HG03354 (cell line): ENCODE measurements at regions not wholly inside any gene's neighbourhood (a gene's known extent, or its start where the extent isn't known, plus 50 kb on each side); places are given as distances from the start of the nearest gene placed in this dataset.

Source experiments
- ATAC-seq: cut with Tn5 transposase; IDR thresholded peaks from one replicate; pipeline ENCODE4 v1.9.1; 2021; ENCODE audit warnings: mild to moderate bottlenecking; ENCODE audit not compliant: unreplicated experiment, poor library complexity, severe bottlenecking

GRCh38 chr3:67920311-67920710, 265.9 kb upstream of the SUCLG2 start:
- no peak for ATAC-seq

DNA sequence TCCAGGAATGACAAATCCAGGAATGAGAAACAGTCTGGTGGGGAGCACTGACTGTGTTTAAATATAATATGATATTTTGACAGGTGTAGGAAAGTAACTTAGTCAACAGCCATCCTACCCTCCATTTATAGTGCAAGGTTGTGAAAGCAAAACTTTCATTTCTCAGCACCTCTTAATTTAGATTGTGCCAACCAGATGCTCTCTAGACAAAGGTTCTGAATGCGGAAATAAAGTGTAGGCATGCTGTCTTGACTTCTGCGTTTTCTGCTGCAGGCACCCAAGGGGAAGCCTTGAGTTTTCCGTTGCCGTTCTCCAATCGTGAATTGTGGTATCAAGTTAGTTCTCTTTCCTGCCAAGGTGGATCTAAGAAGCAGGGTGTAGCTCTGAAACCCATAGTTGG, 261.9 kb upstream of the SUCLG2 start:
- no peak for ATAC-seq

GRCh38 chr3:67907735-67908134, 253.3 kb upstream of the SUCLG2 start:
- no peak for ATAC-seq

- no peak for ATAC-seq
Measured at GRCh38 chr3:67906261-67906660, 251.8 kb upstream of the SUCLG2 start.

- no peak for ATAC-seq
Measured at GRCh38 chr3:67901681-67902080, 247.3 kb upstream of the SUCLG2 start.

- no peak for ATAC-seq
Measured at GRCh38 chr3:67898916-67899315, 244.5 kb upstream of the SUCLG2 start.

- no peak for ATAC-seq
Measured at GRCh38 chr3:67897351-67898336, 243.2 kb upstream of the SUCLG2 start.

- ATAC-seq, result no peak
Measured at GRCh38 chr3:67896130-67896529, 241.7 kb upstream of the SUCLG2 start.

DNA sequence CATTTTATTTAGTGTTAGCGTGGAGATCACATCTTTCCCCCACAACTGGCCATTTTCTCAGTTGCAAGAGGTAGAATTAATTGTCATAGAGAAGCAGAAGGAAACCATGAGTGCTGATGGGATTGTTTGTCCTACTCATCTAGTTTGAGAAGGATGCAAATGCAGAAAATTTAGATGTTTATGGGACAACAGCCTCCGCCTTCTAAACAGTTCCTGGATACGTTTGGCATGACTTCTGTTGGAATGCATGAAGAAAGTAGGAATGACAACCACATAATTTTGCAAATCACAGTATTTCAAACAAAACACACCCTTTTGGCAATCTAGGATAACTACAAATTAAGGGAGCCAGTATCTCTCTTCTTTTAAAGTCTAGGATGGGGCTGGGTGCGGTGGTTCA, 240.1 kb upstream of the SUCLG2 start:
- no peak for ATAC-seq

- ATAC-seq, result no peak
Measured at GRCh38 chr3:67884345-67884744, 229.9 kb upstream of the SUCLG2 start.

DNA sequence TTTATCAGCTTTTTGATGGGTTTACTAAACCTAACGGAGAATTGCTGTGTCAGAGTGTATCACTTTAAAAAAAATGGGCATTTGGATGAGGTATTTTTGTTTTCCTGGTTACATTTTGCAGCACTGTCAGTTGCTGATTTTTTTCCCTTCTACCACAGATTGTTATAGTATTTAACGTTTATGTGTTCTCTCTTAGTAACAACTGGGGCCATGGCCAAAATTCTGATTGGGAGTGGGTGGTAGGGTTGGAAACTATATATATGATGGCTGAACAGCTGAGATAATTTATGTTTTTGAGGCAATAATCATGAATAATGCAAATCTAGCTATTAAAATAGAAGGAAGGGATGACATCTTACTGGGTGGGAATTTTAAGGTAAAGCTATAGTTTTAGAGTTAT, 229.4 kb upstream of the SUCLG2 start:
- ATAC-seq, result no peak

- no peak for ATAC-seq
Measured at GRCh38 chr3:67882981-67883380, 228.6 kb upstream of the SUCLG2 start.

- no peak for ATAC-seq
Measured at GRCh38 chr3:67876261-67876660, 221.8 kb upstream of the SUCLG2 start.

- no peak for ATAC-seq
Measured at GRCh38 chr3:67875858-67876257, 221.4 kb upstream of the SUCLG2 start.

- no peak for ATAC-seq
Measured at GRCh38 chr3:67875338-67875737, 220.9 kb upstream of the SUCLG2 start.

GRCh38 chr3:67870477-67870876, 216.1 kb upstream of the SUCLG2 start:
- no peak for ATAC-seq

- ATAC-seq, result no peak
Measured at GRCh38 chr3:67866571-67866970, 212.2 kb upstream of the SUCLG2 start.

- no peak for ATAC-seq
Measured at GRCh38 chr3:67864587-67865183, 210.3 kb upstream of the SUCLG2 start.

DNA sequence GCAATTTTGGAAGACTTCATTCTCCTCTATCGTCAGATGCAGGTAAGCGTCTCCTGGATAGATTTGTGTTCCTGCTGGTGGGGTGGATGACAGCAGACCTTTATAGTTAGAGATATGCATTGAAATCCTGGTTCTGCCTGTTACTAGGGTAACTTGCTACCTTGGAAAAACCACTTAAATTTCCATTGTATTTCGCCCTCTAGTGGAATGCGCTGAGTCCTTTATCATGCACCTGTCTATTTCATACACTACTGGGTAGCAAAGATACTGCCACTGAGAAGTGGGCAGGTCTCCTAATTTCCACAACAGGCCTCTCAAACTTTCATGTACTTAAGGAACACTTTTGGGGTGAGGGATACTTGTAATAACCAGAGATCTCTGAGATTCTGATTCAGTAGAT, 209.5 kb upstream of the SUCLG2 start:
- no peak for ATAC-seq

GRCh38 chr3:67860429-67860828, 206.0 kb upstream of the SUCLG2 start:
- ATAC-seq, result no peak

DNA sequence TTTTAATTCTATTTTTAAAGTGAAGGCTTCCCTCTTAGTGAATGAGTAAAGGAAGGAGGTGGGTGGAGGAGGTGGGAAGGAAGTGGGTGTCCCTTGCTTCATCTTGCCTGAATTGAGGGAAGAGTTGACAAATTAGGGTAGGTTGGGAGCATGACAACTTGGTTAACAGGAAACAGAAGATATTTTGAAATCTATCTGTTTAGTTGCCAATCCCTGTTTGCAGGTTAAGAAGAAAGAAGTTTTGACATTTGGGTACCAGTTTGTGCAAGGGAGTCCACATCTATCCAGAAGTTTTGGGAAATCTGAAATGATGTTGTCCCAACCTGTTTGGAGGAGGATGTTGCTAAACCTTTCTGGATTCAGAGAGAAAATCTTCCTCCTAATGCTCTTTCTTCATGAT, 204.1 kb upstream of the SUCLG2 start:
- no peak for ATAC-seq
